WI38 (cell line): ENCODE measurements at regions not wholly inside any gene's neighbourhood (a gene's known extent, or its start where the extent isn't known, plus 50 kb on each side); places are given as distances from the start of the nearest gene placed in this dataset.

Source experiments
- H3K4me3 ChIP-seq: 2 replicates; pipeline ENCODE4 v1.5.1; 2011; ENCODE audit warnings: low read depth, mild to moderate bottlenecking, control low read depth, low read length
- TF ChIP-seq, protein P1 (sequence below): IDR thresholded peaks from 2 replicates; pipeline ENCODE4 v1.5.1; 2012; ENCODE audit warnings: low read depth, mild to moderate bottlenecking, control low read depth, low read length

DNA sequence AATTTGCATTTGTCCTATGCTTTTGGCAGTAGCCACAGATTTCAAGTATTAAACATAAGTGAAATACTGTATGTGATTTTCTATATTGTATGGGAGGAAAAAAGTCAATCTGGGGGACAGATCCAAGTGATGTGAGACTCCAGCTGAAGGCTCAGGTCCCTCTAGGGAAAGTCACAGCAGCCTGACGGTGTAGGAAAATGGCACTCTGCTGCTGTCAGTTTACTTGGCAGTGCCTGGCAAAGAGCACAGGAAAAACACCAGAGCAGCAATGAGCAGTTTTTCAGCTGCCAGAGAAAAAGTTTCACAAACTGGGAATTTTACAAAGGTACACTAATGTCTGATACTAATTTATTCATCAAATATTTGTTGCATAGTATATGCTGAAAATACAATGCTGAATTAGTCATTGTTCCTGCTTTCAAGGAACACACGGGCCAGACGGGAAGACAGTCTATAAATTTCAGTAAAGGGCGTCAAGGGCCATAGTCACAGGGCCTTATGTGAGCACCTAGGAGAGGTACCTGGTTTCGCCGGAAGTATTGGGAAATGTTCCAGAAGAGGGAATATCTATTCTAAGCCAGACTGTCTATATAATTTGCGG lies 66.2 kb upstream of the SLC38A2 start:
- no peak overlapping the region for H3K4me3 ChIP-seq
- TF ChIP-seq, protein P1, sequence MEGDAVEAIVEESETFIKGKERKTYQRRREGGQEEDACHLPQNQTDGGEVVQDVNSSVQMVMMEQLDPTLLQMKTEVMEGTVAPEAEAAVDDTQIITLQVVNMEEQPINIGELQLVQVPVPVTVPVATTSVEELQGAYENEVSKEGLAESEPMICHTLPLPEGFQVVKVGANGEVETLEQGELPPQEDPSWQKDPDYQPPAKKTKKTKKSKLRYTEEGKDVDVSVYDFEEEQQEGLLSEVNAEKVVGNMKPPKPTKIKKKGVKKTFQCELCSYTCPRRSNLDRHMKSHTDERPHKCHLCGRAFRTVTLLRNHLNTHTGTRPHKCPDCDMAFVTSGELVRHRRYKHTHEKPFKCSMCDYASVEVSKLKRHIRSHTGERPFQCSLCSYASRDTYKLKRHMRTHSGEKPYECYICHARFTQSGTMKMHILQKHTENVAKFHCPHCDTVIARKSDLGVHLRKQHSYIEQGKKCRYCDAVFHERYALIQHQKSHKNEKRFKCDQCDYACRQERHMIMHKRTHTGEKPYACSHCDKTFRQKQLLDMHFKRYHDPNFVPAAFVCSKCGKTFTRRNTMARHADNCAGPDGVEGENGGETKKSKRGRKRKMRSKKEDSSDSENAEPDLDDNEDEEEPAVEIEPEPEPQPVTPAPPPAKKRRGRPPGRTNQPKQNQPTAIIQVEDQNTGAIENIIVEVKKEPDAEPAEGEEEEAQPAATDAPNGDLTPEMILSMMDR = no peak

DNA sequence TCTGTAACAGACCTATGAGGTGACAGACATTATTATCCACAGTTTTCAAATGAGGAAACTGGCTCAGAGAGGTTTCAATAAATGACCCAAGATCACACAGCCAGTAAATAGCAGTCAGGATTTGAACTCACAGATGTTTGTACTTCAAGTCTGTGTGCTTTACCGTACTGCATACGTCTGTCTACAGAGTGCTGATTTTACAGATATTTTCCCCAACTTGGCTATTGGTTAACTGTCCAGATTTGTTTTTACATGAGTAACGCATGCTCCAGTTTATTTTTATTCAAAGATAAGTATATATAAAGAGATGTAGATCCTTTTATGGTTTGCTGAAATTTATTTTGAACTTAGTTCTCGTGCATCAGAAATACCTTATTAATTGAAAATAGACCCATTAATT lies 65.7 kb upstream of the SLC38A2 start:
- no peak overlapping the region for H3K4me3 ChIP-seq
- TF ChIP-seq, protein P1 = no peak

DNA sequence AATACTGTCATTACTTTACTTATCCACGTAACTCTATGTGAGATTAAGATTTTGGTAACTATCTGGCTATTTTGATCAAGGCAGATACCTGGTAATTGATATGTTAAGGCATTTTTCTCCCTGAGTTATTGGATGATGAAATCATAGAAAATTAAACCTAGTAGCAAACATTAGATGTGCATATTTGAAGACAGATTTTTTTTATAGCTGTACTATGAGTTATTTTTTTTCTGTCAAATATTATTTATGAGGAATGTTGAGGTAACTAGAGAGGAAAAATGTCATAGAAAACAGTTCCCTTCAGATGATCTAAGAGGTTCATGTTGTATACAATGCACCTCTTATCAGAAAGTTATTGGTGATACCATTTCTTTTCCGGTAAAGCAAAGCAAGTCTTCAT lies 64.9 kb upstream of the SLC38A2 start:
- TF ChIP-seq, protein P1 = no peak
- no peak overlapping the region for H3K4me3 ChIP-seq

DNA sequence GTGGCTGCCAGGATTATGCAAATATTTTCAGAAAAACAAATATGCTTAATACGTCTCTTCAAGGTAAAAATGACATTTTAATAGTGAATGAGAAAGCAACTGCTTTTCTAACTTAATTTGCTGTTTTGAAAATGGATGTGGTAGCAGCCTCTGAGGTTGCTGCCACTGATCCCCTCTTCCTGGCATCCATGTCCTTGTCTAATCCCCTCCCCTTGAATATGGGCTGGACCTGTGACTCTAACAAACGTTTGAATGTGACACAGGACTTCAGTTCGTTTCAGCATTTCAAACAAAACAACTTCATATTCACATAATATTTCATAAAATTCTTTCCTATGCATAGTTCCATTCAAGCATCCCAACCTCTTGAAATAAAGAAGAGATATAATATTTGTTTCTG lies 64.2 kb upstream of the SLC38A2 start:
- no peak overlapping the region for H3K4me3 ChIP-seq
- TF ChIP-seq, protein P1 = no peak

- TF ChIP-seq, protein P1 = no peak
Observed at GRCh38 chr12:46435625-46436024, 63.1 kb upstream of the SLC38A2 start.

GRCh38 chr12:46435029-46435428 lies 62.5 kb upstream of the SLC38A2 start:
- TF ChIP-seq, protein P1 = no peak
- H3K4me3 ChIP-seq = no peak overlapping the region

More at GRCh38 chr12:46435625-46436024, 63.1 kb upstream of the SLC38A2 start:
- no peak overlapping the region for H3K4me3 ChIP-seq

- no peak overlapping the region for H3K4me3 ChIP-seq
- TF ChIP-seq, protein P1 = no peak
Observed at GRCh38 chr12:46433829-46434228, 61.3 kb upstream of the SLC38A2 start.
